ENCODE measurements at regions not wholly inside any gene's neighbourhood (a gene's known extent, or its start where the extent isn't known, plus 50 kb on each side); places are given as distances from the start of the nearest gene placed in this dataset.

GRCh38 chr6:15914553-15914952, 214.3 kb upstream of the MYLIP start:
- TF ChIP-seq, protein P1, sequence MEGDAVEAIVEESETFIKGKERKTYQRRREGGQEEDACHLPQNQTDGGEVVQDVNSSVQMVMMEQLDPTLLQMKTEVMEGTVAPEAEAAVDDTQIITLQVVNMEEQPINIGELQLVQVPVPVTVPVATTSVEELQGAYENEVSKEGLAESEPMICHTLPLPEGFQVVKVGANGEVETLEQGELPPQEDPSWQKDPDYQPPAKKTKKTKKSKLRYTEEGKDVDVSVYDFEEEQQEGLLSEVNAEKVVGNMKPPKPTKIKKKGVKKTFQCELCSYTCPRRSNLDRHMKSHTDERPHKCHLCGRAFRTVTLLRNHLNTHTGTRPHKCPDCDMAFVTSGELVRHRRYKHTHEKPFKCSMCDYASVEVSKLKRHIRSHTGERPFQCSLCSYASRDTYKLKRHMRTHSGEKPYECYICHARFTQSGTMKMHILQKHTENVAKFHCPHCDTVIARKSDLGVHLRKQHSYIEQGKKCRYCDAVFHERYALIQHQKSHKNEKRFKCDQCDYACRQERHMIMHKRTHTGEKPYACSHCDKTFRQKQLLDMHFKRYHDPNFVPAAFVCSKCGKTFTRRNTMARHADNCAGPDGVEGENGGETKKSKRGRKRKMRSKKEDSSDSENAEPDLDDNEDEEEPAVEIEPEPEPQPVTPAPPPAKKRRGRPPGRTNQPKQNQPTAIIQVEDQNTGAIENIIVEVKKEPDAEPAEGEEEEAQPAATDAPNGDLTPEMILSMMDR (conservative IDR thresholded peaks at IDR 0.05): no peak
- TF ChIP-seq ZFX (IDR thresholded peaks at IDR 0.05): no peak
- H3K27ac ChIP-seq: no peak overlapping the region

DNA sequence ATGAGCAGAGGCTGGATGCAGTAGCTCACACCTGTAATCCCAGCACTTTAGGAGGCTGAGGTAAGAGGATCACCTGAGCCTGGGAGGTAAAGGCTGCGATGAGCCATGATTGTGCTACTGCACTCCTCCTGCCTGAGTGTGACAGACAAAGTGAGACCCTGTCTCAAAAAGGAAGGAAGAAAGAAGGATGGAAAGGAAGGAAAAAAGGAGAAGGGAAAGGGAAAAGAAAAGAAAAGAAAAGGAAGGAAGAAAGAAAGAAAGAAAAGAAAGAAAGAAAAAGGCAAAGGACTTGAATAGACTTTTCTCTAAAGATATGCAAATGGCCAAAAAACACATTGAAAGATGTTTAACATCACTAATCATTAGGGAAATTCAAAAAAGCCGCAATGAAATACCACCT, 215.3 kb upstream of the MYLIP start:
- no peak for TF ChIP-seq ZFX (IDR thresholded peaks at IDR 0.05)
- TF ChIP-seq, protein P1 (conservative IDR thresholded peaks at IDR 0.05): no peak
- H3K27ac ChIP-seq: no peak overlapping the region

DNA sequence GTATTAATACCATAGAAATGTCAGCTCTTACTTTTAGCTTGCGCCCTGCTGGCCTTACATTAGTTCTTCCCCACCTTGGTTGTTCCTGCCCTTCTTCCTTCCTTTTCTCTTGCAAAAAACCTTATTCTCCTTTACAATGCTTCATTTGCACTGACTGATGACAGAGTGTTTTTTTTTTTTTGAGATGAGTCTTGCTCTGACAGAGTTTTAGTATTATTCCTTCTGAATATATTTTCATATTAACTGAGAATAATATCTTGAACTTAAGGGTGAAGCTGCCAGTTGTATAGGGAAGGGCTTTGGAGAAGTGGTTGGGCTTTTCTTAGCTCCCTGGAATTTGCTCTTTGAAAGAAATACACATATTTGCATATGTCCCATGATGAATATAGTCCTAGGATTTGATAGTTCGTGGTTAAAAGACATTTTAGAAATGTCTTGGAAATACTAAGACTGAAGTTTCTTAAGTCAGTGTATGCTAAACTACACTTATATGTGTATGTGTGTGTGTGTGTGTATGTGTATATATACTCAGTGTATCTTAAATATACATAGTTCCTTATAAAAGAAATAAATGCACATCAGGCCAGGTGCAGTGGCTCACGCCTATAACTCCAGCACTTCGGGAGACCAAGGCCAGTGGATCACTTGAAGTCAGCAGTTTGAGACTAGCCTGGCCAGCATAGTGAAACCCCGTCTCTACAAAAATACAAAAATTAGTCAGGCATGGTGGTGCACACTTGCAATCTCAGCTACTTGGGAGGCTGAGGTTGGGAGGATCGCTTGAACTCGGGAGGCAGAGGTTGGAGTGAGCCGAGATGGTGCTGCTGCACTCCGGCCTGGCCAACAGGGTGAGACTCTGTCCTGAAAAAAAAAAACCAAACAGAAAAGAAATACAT, 216.1 kb upstream of the MYLIP start:
- H3K27ac ChIP-seq: no peak overlapping the region
- no peak for TF ChIP-seq ZFX (IDR thresholded peaks at IDR 0.05)
- TF ChIP-seq, protein P1 (conservative IDR thresholded peaks at IDR 0.05): no peak

GRCh38 chr6:15911753-15912504, 217.0 kb upstream of the MYLIP start:
- TF ChIP-seq, protein P1 (conservative IDR thresholded peaks at IDR 0.05): no peak
- TF ChIP-seq ZFX (IDR thresholded peaks at IDR 0.05): no peak
- H3K27ac ChIP-seq: no peak overlapping the region

DNA sequence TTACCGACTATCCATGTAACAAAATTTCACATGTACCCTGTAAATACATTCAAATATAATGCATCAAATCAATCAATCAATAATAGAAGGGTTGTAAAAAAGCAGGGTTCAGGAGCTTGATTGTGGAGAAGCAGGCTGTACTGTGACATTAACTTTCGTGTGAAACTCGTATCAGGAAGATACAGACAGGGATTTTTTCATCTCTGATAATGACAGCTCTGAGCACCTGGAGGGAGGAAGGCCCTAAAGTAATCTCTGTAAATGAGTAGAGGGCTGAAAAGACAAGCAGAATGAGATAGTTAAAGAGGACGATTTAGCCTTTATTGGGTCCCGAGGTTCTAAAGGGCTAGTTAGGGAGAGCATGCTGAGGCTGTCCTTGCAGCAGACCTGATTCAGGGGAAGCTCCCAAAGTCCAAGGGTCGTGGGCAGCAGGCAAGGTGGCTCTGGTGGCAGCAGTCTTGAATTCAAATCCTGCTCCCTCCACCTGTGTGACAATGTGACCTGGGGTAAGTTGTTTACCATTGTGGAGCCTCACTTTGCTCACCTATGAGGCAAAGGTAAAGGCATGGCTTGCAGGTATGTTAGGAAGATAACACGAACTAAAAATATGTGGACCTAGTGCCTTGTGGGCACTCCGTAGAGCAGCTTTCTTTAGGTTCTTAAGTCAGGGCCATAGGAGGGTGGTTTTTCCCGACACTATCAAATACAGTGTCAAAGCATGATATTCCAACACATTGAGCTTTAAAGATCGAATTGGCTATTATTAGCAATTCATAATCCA, 219.4 kb upstream of the MYLIP start:
- no peak overlapping the region for H3K27ac ChIP-seq

GRCh38 chr6:15908871-15909270, 220.0 kb upstream of the MYLIP start:
- TF ChIP-seq, protein P1 (conservative IDR thresholded peaks at IDR 0.05): no peak
- TF ChIP-seq ZFX (IDR thresholded peaks at IDR 0.05): no peak
- H3K27ac ChIP-seq: no peak overlapping the region; the same call in 1 of the 2 replicates

More for the DNA sequence above, 219.4 kb upstream of the MYLIP start:
- TF ChIP-seq, protein P1 (conservative IDR thresholded peaks at IDR 0.05): no peak
- no peak for TF ChIP-seq ZFX (IDR thresholded peaks at IDR 0.05)
